H54 (cell line): ENCODE measurements at regions not wholly inside any gene's neighbourhood (a gene's known extent, or its start where the extent isn't known, plus 50 kb on each side); places are given as distances from the start of the nearest gene placed in this dataset.

ENCODE experiments used
- DNase-seq: peaks from one replicate; pipeline ENCODE4 v3.0.0; 2011; ENCODE audit warnings: low spot score, mixed read lengths; ENCODE audit not compliant: insufficient read length
- FAIRE-seq: peaks from 3 replicates; lab custom pipeline; 2011; peaks lifted over from hg19 to GRCh38; lab: Jason Lieb, UNC
- POLR2A ChIP-seq: IDR thresholded peaks from 2 replicates; pipeline ENCODE4 v1.6.1; 2011; ENCODE audit warnings: low read depth, mild to moderate bottlenecking, low read length

- no peak for DNase-seq
- no peak for FAIRE-seq
- no peak for TF ChIP-seq POLR2A
Observed at GRCh38 chr12:24014915-24015832, 65.7 kb upstream of the SOX5 start.

GRCh38 chr12:24014240-24014639, 64.8 kb upstream of the SOX5 start:
- DNase-seq (no peak), FAIRE-seq (no peak)
- no peak for TF ChIP-seq POLR2A

- DNase-seq: no peak
- no peak for FAIRE-seq
- no peak for TF ChIP-seq POLR2A
Observed at GRCh38 chr12:24012528-24012927, 63.1 kb upstream of the SOX5 start.

GRCh38 chr12:24011927-24012507, 62.5 kb upstream of the SOX5 start:
- FAIRE-seq: no peak
- TF ChIP-seq POLR2A: no peak
- DNase-seq: no peak

GRCh38 chr12:24008166-24008565, 58.7 kb upstream of the SOX5 start:
- no peak for TF ChIP-seq POLR2A
- DNase-seq (no peak), FAIRE-seq (no peak)
